ENCODE measurements at regions not wholly inside any gene's neighbourhood (a gene's known extent, or its start where the extent isn't known, plus 50 kb on each side); places are given as distances from the start of the nearest gene placed in this dataset.
A peak's percentile ranks its signal among the peaks of the same experiment; 100 is the strongest.
"Not testable (repeated sequence)": the region's sequence is repeated elsewhere in the genome, so short reads cannot be mapped to it uniquely, and the experiment has no call there.

DNA sequence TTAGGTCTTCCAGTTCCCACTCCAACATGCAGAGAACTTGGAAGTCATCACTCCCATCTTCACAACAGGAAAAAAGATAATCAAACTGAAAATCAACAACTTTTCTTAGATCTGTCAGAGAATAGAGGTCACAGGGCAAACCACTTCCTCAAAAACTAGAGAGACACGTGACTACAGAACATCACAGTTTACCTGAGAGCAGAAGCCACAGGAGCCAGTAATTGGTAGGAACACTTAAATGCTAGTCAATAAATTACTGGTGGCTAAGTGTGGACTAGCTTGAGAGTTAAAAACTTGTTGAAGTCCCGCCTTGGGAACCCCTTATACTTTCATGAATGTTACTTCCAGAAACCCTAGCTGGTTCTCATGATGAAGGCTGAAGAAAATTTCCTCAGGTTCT is 81.1 kb downstream of the THSD1 start:
- DNase-seq, result not testable (repeated sequence)

DNA sequence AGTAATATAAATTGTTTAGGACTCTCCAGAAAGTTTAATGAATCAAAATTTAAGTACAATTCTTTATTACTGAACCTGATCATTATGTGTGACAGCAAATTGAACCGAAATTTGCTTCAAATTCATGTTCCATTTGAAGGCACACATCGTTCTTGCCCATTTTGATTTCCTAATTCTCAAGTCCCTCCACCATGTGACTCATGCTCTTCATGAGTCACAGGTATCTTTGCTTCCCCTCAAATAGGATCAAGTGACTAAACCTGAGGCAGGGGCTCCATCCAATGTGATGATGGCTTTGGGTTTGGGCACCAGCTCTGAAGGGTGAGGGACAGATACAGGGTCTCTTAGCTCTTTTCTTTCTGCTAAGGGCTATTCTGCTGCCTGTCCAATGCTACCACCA is 86.1 kb downstream of the THSD1 start:
- no peak for DNase-seq

DNA sequence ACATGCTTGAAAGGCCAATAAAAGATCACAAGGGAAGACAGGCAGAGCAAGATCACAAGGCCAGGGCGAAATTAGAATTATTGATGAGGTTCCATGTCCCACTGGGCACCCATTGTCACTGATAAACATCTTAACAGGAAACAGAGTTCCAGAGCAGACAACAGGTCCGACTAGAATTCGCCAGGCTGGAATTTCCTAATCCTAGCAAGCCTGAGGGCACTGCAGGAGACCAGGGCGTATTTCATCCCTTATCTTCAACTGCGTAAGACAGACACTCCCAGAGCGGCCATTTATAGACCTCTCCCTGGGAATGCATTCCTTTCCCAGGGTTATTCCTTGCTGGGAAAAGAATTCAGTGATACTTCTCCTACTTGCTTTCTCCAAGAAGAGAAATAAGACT is 96.1 kb downstream of the THSD1 start:
- not testable (repeated sequence) for DNase-seq

- not testable (repeated sequence) for DNase-seq
Observed at GRCh38 chr13:52306336-52306735, 99.6 kb downstream of the THSD1 start.

- not testable (repeated sequence) for DNase-seq
Observed at GRCh38 chr13:52303098-52303497, 102.9 kb downstream of the THSD1 start.

GRCh38 chr13:52302688-52303087 is 103.3 kb downstream of the THSD1 start:
- DNase-seq, result not testable (repeated sequence)

- not testable (repeated sequence) for DNase-seq
Observed at GRCh38 chr13:52301810-52302400, 104.1 kb downstream of the THSD1 start.

GRCh38 chr13:52298079-52298661 is 107.8 kb downstream of the THSD1 start:
- not testable (repeated sequence) for DNase-seq

DNA sequence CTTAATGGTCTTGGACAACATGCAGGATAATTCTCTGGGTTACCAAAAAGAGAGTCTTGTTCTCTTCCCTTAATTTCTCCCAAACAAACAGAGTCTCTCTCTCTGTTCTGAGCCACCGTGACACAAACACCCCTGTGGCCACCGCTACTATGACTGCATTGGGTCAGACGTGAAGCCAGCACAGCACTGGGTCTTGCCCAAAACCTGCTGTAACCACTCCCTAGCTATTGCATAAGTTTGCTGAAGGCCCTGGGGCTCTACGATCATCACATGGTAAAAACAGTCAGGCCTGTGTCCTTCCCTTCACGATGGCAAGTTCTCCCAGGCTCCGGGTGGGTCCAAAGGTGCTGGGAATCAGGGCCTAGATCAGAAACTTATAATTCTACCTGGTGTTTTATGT is 117.1 kb downstream of the THSD1 start:
- DNase-seq, result not testable (repeated sequence)

DNA sequence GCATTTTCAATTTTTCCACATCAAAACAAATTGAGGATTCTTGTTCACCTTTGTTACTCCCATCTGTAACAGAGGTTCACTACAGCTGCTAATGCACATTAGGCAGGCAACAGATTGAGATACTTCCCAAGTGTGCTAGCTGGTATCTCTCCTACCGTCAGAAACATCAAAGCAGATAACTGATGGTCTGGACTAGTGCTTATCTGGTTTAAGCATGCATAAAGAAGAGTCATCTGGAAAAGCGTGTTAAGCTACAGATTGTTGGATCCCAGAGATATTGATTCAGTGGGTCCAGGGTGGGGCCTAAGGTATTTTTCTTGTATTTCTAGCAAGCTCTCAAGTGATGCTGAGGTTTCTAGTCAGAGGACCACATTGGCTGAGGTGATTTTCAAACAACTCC is 122.0 kb upstream of the NEK3 start:
- not testable (repeated sequence) for DNase-seq

- DNase-seq, result not testable (repeated sequence)
Observed at GRCh38 chr13:52279408-52279807, 120.0 kb upstream of the NEK3 start.

GRCh38 chr13:52254299-52254698 is 94.9 kb upstream of the NEK3 start:
- not testable (repeated sequence) for DNase-seq

GRCh38 chr13:52240752-52241151 is 81.4 kb upstream of the NEK3 start:
- DNase-seq, result not testable (repeated sequence)

- peak; percentile 55 for DNase-seq
Observed at GRCh38 chr13:52235900-52236595, 76.7 kb upstream of the NEK3 start.

GRCh38 chr13:52234928-52235327 is 75.5 kb upstream of the NEK3 start:
- not testable (repeated sequence) for DNase-seq

DNA sequence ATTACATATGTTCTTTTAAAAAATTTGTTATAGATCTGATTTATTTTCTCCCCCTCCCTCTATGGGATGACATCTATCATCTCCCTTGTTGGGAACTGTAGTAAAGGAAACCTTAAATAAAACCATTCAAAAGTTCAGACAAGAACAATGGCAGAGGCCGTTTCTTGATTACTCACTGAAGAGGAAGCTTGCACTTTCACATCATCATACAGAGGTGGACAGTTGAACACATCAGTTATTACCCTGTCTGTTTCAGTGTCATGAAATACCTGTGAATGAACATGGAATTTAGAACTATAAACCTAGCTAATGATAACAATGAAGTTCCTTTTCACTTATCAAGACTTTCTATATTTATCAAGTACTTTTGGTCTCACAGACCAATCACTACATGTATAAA is 63.7 kb upstream of the NEK3 start:
- not testable (repeated sequence) for DNase-seq

DNA sequence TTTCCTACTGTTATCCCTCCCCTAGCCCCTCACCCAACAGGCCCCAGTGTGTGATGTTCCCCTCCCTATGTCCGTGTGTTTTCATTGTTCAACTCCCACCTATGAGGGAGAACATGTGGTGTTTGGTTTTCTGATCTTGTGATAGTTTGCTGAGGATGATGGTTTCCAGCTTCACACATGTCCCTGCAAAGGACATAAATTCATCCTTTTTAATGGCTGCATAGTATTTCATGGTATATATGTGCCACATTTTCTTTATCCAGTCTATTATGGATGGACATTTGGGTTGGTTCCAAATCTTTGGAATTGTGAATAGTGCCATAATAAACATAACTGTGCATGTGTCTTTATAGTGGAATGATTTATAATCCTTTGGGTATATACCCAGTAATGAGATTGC is 54.5 kb upstream of the NEK3 start:
- not testable (repeated sequence) for DNase-seq

DNA sequence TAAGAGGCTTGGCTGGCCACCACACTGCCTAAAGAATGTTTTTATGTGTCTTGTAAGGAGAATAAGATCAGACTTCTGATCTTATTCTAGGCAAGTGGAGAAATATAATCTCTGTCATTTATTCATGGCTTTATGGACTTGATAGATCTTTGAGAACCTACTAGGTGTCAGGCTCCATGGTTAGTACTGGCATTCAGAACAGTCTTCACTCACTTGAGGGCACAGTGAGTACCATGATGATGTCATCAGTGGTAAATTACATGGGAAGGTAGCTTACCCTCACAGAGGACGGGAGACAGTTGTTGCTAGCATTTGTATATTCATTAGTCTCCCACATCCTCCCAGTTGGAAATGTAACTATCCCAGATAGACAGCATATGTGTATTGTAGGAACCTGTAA is 53.5 kb upstream of the NEK3 start:
- DNase-seq, result not testable (repeated sequence)

DNA sequence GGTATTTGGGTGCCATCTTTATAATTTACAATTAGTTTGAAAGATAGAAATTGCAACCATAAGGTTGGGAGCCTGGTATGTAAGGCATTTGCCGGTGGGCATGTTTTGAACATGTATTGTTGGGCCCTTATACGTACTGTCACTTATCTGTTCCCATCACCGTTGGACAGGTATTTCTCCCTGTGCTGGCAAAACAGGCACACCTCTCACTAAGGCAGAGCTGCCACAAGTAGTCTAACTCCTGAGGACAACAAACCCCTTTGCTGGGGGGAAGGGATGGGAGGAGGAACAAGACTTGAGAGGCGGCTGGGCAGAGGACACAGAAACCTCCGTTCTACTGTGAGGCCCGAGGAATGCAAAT is 52.0 kb upstream of the NEK3 start:
- not testable (repeated sequence) for DNase-seq

DNA sequence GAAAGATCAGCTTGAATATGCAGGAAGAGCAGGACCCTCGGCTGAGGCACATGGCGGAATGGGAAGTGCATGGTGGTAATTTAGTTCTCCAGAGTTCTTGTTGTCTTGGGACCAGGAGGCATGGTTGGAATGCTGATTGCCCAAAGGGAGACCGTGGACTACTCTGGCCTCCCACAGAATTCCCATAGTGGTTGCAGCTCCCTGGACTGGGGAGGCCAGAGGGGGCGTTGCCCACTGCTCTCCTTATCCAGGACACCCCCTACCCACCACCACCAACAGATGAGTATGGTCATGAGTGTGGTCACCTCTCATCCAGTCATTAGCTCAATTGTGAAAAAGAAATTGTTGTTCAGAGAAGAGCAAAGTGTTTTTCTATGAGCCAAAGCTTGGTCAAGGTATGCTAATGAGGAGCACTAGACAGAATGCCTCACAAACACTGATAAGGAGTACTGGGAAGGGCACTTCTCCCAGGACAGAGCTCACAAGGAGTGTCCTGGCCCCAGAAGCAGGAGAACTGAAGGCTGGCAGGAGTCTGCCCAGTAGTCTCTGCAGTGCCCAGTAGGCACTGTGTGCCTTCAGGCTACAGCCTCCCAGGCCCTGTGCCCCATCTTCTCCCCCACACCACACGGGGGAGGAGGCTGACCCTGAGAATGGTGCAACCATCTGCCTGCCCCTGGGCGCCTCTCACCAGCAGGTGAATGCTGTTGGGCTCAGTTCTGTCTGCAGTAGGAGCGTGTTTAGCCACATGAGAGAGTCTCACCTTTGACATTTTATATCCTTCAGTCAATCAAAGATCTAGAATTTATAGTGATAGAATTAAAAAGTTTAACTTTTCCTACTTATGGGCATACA is 51.4 kb upstream of the NEK3 start:
- not testable (repeated sequence) for DNase-seq

All from COR-L47 (cell line).